ENCODE measurements at regions not wholly inside any gene's neighbourhood (a gene's known extent, or its start where the extent isn't known, plus 50 kb on each side); places are given as distances from the start of the nearest gene placed in this dataset.

DNA sequence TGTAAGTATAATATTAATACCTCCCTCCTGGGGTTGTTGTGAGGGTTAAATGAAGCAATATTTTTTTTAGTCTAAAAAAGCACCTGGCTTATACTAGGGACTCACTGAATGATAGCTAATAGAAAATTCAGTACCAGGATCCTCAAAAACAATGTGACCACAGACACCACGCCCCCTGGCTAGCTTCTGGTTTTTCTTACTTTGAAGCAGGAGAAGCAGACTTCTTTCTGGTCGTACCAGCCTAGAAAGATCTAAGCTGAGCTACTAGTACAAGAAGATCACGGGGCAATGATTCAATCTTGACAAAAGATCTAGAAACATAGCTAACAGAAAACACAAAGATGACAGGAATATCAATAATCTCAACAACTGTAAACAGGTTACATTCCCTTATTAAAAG is 218.5 kb upstream of the SLC30A5 start:
- TF ChIP-seq, protein P1, sequence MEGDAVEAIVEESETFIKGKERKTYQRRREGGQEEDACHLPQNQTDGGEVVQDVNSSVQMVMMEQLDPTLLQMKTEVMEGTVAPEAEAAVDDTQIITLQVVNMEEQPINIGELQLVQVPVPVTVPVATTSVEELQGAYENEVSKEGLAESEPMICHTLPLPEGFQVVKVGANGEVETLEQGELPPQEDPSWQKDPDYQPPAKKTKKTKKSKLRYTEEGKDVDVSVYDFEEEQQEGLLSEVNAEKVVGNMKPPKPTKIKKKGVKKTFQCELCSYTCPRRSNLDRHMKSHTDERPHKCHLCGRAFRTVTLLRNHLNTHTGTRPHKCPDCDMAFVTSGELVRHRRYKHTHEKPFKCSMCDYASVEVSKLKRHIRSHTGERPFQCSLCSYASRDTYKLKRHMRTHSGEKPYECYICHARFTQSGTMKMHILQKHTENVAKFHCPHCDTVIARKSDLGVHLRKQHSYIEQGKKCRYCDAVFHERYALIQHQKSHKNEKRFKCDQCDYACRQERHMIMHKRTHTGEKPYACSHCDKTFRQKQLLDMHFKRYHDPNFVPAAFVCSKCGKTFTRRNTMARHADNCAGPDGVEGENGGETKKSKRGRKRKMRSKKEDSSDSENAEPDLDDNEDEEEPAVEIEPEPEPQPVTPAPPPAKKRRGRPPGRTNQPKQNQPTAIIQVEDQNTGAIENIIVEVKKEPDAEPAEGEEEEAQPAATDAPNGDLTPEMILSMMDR (IDR thresholded peaks at IDR 0.05): no peak
- TF ChIP-seq EZH2 (IDR thresholded peaks at IDR 0.05) (no peak), EZH2phosphoT487 (IDR thresholded peaks at IDR 0.05) (no peak)

All from neural progenitor cell (in vitro differentiated cells).